ENCODE measurements at regions not wholly inside any gene's neighbourhood (a gene's known extent, or its start where the extent isn't known, plus 50 kb on each side); places are given as distances from the start of the nearest gene placed in this dataset.

- DNase-seq (ENCODE audit: low read depth in 2 of 2), result no peak
These were observed 153.8 kb downstream of the PHF2 start for GRCh38 chr9:93730217-93730616.
